ENCODE measurements at regions not wholly inside any gene's neighbourhood (a gene's known extent, or its start where the extent isn't known, plus 50 kb on each side); places are given as distances from the start of the nearest gene placed in this dataset.
"Not testable (repeated sequence)": the region's sequence is repeated elsewhere in the genome, so short reads cannot be mapped to it uniquely, and the experiment has no call there.

DNA sequence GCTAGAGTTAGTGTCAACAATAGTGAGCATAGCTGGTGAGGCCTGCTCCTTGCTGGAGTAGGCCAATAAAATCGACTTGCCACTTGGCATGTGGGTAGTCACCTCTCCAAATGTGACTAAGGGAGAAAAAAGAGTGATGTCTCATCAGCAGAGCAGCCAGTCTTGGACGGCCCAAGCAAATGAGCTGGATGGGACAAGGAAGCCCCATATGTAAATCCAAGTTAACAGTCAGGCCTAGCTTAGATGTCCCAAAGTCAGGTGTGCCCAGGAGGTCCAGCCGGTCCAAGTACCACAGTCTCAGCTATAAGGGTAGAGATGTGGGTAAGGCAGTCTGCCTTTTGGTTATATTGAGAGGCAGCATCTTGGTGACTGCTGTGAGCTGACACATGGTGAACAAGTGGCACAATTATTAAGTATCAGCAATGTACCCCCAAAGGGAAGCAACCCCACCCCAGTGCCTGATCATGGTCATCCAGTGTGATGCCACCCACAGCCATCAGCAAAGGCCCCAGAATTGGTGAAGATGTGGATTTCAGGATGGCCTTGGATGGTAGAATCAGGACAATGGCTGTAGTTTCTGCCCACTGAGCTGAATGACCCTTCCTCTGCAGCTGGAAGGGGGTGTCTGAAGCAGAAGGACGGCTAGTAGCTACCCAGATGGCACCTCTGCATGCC, 83.4 kb downstream of the TNFRSF13B start:
- no peaks in the 10 kb centered on the region for H3K36me3 ChIP-seq (ENCODE audit: control insufficient read depth, insufficient read depth, low read length, severe bottlenecking)

DNA sequence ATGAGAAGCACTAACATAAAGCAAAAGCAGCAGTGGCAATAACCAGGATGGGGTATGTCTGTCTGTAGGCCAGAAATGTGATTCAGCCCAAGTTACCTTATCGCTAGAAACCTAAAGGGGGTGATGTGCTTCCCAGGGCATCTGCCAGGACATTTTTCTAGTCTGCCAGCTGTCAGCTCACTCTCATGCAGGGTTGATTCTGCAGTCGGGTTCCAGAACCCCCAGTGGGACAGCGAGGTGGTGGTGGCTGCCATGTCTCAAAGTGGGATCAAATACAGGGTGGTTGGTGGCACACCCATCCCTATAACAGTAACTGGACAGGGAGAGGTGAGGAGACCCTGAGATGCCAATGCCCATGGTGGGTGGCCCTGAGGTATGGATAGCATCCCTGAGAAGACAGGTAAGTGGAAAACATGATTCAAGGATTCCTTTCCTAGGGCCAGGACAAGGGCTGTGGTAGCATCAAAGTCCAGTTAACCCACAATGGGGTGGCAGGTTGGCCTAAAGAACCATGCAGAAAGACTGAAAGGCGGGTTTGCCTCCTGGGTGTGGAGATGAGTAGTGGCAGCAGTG, 84.3 kb downstream of the TNFRSF13B start:
- Histone ChIP-seq H3K4me1 (ENCODE audit: control insufficient read depth, insufficient read depth, low read length) (peaks cover 5% of the 10 kb centered on the region), H3K27me3 (replicated peaks; ENCODE audit: control insufficient read depth, insufficient read depth, low read length) (no peaks in the 10 kb centered on the region), H3K4me3 (ENCODE audit: low read length) (no peak overlapping the region), H3K36me3 (ENCODE audit: control insufficient read depth, insufficient read depth, low read length, severe bottlenecking) (no peaks in the 10 kb centered on the region), H3K9ac (ENCODE audit: low read length) (no peak overlapping the region), H3K9me3 (ENCODE audit: control insufficient read depth, low read length) (no peaks in the 10 kb centered on the region)
- DNase-seq (ENCODE audit: low read depth): no peak

More for the DNA sequence above, 83.4 kb downstream of the TNFRSF13B start:
- no peaks in the 10 kb centered on the region for H3K27me3 ChIP-seq (replicated peaks; ENCODE audit: control insufficient read depth, insufficient read depth, low read length)
- H3K9ac ChIP-seq (ENCODE audit: low read length): no peak overlapping the region
- H3K4me1 ChIP-seq (ENCODE audit: control insufficient read depth, insufficient read depth, low read length): peaks cover 5% of the 10 kb centered on the region
- no peak for DNase-seq (ENCODE audit: low read depth)
- H3K4me3 ChIP-seq (ENCODE audit: low read length): no peak overlapping the region
- H3K9me3 ChIP-seq (ENCODE audit: control insufficient read depth, low read length): no peaks in the 10 kb centered on the region

DNA sequence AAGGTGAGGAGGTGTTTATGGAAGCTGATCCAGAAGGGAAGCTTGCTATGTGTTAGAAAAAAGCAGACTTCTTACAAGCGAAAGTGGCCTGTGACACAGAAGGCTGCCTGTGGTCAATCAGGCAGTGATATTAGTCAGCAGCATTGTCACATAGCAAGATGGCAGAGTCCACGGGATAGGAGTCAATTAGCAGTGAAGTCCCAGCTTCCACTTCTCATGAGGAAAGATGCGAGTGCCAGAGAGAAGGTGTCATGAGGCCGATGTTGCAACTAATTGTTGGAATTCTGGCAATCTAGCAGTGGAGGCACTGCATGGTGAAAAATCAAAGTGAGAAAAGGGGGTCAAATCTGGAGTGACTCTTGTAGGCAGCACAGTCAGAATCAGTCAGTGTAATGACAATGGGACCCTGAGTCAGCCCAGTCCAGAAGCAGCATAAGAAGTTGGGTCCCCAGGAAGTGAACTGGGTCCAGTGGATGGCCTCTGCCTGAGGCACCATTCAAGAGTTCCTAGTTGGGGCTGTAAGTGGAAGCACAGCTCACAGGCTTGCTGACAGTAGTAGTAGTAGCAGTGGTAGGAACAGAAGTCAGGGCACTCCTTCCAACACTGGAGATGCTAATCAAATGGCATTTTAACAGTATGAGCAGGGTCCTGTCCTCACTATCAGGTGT, 85.1 kb downstream of the TNFRSF13B start:
- H3K9me3 ChIP-seq (ENCODE audit: control insufficient read depth, low read length): no peaks in the 10 kb centered on the region
- H3K27me3 ChIP-seq (replicated peaks; ENCODE audit: control insufficient read depth, insufficient read depth, low read length): no peaks in the 10 kb centered on the region
- DNase-seq (ENCODE audit: low read depth): no peak
- H3K9ac ChIP-seq (ENCODE audit: low read length): no peak overlapping the region
- H3K4me1 ChIP-seq (ENCODE audit: control insufficient read depth, insufficient read depth, low read length): peaks cover 5% of the 10 kb centered on the region
- no peaks in the 10 kb centered on the region for H3K36me3 ChIP-seq (ENCODE audit: control insufficient read depth, insufficient read depth, low read length, severe bottlenecking)
- no peak overlapping the region for H3K4me3 ChIP-seq (ENCODE audit: low read length)

DNA sequence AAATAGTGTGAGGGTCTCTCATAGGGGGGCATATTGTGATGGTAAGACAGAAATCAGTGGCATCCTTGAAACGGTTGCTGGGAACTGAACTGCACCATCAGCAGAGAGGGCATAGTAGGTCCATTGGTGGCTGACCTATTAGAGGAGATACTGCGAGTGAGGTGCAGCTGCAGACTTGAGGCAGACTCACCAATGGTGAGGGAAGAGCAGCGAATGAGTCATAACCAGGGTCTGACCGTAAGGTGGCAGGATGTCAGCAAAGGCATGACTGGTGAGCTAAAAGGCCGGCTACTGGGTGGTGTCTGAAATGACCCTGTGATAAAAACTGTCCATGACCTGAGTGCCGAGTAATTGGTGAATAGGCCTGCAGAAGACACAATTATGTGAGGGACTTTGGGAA, 86.7 kb downstream of the TNFRSF13B start:
- H3K27me3 ChIP-seq (replicated peaks; ENCODE audit: control insufficient read depth, insufficient read depth, low read length); H3K36me3 ChIP-seq (ENCODE audit: control insufficient read depth, insufficient read depth, low read length, severe bottlenecking); DNase-seq (ENCODE audit: low read depth); H3K9me3 ChIP-seq (ENCODE audit: control insufficient read depth, low read length); H3K4me3 ChIP-seq (ENCODE audit: low read length); H3K9ac ChIP-seq (ENCODE audit: low read length); H3K4me1 ChIP-seq (ENCODE audit: control insufficient read depth, insufficient read depth, low read length): not testable (repeated sequence)

DNA sequence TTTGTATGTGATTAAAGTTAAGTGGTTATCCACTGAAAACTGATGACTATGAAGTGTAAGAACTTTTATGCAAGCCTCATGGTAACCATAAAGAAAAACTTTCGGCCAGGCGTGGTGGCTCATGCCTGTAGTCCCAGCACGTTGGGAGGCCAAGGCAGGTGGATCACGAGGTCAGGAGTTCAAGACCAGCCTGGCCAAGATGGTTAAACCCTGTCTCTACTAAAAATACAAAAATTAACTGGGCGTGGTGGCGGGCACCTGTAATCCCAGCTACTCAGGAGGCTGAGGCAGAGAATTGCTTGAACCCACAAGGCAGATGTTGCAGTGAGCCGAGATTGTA, 89.0 kb downstream of the TNFRSF13B start:
- H3K9ac ChIP-seq (ENCODE audit: low read length); H3K27me3 ChIP-seq (replicated peaks; ENCODE audit: control insufficient read depth, insufficient read depth, low read length); H3K4me1 ChIP-seq (ENCODE audit: control insufficient read depth, insufficient read depth, low read length); DNase-seq (ENCODE audit: low read depth); H3K9me3 ChIP-seq (ENCODE audit: control insufficient read depth, low read length); H3K4me3 ChIP-seq (ENCODE audit: low read length); H3K36me3 ChIP-seq (ENCODE audit: control insufficient read depth, insufficient read depth, low read length, severe bottlenecking): not testable (repeated sequence)

DNA sequence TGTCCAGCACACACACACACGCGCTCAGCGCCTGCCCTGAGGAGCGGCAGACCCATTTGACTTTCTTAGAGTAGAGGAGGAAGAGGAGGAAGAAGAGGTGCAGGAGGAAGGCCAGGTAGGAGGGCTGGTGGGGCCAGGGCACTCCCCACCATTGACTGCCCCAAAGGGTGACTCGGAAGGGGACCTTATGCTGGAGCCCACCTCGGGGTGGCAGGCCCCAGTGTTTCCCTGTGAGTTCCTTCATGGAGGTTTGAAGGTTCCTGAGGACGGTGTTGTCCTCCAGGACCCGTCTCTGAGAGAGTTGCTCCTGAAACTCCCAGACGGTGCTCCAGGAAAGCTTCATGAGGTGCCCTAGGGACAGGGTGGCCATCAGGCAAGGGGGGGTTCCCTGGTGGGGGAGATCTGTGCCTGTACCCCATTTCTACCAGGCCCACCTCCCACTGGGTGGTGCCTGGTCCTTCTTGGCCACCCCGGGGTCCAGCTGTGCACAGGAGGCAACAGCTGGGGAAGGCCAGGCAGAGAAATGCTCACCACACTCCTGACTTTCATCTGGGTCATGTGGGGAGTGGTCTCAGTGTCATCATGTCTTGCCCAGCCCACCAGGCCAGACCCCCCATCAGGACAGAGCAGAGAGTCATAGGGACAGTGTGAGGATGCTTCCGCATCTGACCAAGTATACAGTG, 89.5 kb downstream of the TNFRSF13B start:
- H3K4me1 ChIP-seq (ENCODE audit: control insufficient read depth, insufficient read depth, low read length): peaks cover 5% of the 10 kb centered on the region
- peaks cover 3% of the 10 kb centered on the region for H3K27me3 ChIP-seq (replicated peaks; ENCODE audit: control insufficient read depth, insufficient read depth, low read length)
- DNase-seq (ENCODE audit: low read depth): no peak
- H3K9ac ChIP-seq (ENCODE audit: low read length): no peak overlapping the region
- H3K36me3 ChIP-seq (ENCODE audit: control insufficient read depth, insufficient read depth, low read length, severe bottlenecking): no peaks in the 10 kb centered on the region
- H3K9me3 ChIP-seq (ENCODE audit: control insufficient read depth, low read length): peaks cover 7% of the 10 kb centered on the region
- H3K4me3 ChIP-seq (ENCODE audit: low read length): no peak overlapping the region

DNA sequence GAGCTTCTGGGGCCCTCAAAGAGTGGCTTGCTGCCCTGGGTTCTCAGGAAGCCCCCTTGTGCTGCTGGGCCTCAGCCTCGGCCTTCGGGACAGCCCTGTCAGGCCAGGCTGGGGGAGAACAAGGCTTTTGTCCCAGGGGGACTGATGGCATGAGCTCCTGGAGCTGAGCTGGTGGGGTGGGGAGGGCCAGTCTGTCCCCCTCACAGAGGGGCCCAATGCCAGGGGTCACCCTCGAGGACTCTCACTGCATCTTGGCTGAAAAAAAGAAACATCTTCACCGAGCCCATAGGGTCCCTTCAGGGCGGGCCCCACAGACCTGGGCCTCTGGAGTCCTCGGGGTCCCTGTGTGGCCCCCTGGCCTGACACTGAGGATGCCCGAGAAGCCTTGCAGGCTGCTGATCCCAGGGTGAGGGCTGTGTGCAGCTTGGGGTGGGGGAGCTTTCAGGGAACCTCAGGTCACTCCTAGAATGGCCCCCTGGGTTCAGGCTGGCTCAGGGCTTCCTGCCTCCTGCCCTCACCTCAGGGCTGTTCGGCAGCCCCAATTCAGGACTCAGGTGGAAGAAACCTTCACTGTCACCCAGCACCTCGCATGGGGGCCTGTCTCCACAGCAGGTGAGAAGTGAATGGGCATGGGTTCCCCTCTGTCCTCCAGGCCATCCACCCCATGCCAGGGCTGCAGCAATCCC, 90.5 kb downstream of the TNFRSF13B start:
- peaks cover 2% of the 10 kb centered on the region for H3K4me1 ChIP-seq (ENCODE audit: control insufficient read depth, insufficient read depth, low read length)
- no peak for DNase-seq (ENCODE audit: low read depth)
- no peak overlapping the region for H3K9ac ChIP-seq (ENCODE audit: low read length)
- H3K4me3 ChIP-seq (ENCODE audit: low read length): no peak overlapping the region
- no peaks in the 10 kb centered on the region for H3K36me3 ChIP-seq (ENCODE audit: control insufficient read depth, insufficient read depth, low read length, severe bottlenecking)
- H3K9me3 ChIP-seq (ENCODE audit: control insufficient read depth, low read length): peaks cover 9% of the 10 kb centered on the region
- H3K27me3 ChIP-seq (replicated peaks; ENCODE audit: control insufficient read depth, insufficient read depth, low read length): peaks cover 3% of the 10 kb centered on the region

DNA sequence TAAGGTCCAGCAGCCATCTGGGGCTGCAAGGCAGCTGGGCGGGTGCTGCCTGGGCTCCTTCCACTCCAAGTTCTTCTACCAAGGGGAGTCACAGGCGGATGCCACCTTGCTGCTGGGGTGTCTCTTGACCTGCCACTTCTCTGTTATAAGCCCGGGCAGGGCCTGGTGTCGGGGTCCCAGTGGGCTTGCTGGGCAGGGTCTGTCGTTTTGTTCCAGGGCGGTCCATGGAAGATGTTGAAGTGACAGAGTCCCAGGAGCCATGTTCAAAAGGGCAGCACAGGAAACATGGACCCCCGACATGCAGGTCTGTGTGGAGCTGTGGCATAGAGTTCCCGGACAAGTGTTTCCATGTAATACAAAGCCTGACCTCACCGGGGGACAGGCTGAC, 91.1 kb downstream of the TNFRSF13B start:
- Histone ChIP-seq H3K27me3 (replicated peaks; ENCODE audit: control insufficient read depth, insufficient read depth, low read length) (peaks cover 3% of the 10 kb centered on the region), H3K9ac (ENCODE audit: low read length) (no peak overlapping the region), H3K36me3 (ENCODE audit: control insufficient read depth, insufficient read depth, low read length, severe bottlenecking) (no peaks in the 10 kb centered on the region), H3K4me3 (ENCODE audit: low read length) (no peak overlapping the region), H3K4me1 (ENCODE audit: control insufficient read depth, insufficient read depth, low read length) (no peaks in the 10 kb centered on the region), H3K9me3 (ENCODE audit: control insufficient read depth, low read length) (peaks cover 9% of the 10 kb centered on the region)
- no peak for DNase-seq (ENCODE audit: low read depth)

DNA sequence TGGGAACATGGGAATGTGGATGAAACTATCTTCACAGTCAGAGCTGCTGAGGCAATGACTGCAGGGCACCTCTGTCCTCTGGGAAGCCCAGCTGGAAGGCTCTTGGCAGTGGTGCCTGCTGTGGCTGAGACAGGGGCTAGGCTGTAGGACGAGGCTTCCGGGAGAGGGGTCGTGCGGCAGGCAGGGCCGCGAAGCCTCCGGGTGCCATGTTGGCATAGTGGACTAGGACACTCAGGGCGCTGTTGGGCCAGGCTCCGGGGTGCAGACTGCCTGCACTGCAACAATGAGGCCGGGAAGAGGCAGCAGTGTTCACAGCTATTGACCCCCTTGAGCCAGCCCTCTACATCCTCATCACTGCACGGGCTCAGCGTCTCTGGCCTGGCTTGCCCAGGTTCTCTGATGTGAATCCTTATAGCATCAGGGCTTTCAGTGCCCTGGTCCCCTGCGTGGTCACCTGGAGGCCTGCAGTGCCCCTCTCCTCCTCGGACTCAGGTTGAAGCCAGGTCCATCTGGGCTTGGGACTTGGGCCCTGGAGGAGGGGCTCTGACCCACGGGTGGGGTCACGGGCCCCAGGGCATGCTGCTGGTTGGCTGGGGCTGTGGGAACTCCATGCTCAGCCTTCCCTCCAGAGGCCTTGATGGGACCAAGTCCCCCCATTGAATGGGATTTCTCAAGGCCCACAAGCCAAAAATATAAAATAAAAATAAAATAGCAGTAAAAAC, 91.6 kb downstream of the TNFRSF13B start:
- no peak overlapping the region for H3K9ac ChIP-seq (ENCODE audit: low read length)
- peaks cover 9% of the 10 kb centered on the region for H3K9me3 ChIP-seq (ENCODE audit: control insufficient read depth, low read length)
- no peaks in the 10 kb centered on the region for H3K36me3 ChIP-seq (ENCODE audit: control insufficient read depth, insufficient read depth, low read length, severe bottlenecking)
- no peak overlapping the region for H3K4me3 ChIP-seq (ENCODE audit: low read length)
- no peaks in the 10 kb centered on the region for H3K4me1 ChIP-seq (ENCODE audit: control insufficient read depth, insufficient read depth, low read length)
- peaks cover 3% of the 10 kb centered on the region for H3K27me3 ChIP-seq (replicated peaks; ENCODE audit: control insufficient read depth, insufficient read depth, low read length)
- no peak for DNase-seq (ENCODE audit: low read depth)

DNA sequence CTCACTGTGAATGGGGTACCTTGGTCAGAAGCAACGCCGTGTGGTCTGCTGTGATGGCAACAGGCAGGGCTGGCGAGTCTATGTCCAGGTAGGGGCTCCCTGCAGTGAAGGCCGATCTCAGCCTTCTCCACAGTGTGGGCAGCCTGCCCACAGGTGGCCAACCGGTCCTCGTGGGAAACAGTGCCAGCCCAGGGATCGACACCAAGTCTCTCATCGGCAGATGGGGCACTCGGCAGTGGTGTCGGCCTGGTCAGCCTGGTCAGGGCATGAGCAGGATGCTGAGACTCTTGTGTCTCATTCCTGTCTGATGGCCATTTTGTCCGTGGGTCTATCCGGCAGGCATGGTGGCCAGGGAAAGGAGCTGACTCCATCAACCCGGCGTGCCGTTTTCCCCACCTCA, 92.2 kb downstream of the TNFRSF13B start:
- Histone ChIP-seq H3K9ac (ENCODE audit: low read length) (no peak overlapping the region), H3K4me3 (ENCODE audit: low read length) (no peak overlapping the region), H3K27me3 (replicated peaks; ENCODE audit: control insufficient read depth, insufficient read depth, low read length) (peaks cover 3% of the 10 kb centered on the region), H3K4me1 (ENCODE audit: control insufficient read depth, insufficient read depth, low read length) (no peaks in the 10 kb centered on the region), H3K9me3 (ENCODE audit: control insufficient read depth, low read length) (peaks cover 9% of the 10 kb centered on the region), H3K36me3 (ENCODE audit: control insufficient read depth, insufficient read depth, low read length, severe bottlenecking) (no peaks in the 10 kb centered on the region)
- no peak for DNase-seq (ENCODE audit: low read depth)
